ENCODE measurements at regions not wholly inside any gene's neighbourhood (a gene's known extent, or its start where the extent isn't known, plus 50 kb on each side); places are given as distances from the start of the nearest gene placed in this dataset.

DNA sequence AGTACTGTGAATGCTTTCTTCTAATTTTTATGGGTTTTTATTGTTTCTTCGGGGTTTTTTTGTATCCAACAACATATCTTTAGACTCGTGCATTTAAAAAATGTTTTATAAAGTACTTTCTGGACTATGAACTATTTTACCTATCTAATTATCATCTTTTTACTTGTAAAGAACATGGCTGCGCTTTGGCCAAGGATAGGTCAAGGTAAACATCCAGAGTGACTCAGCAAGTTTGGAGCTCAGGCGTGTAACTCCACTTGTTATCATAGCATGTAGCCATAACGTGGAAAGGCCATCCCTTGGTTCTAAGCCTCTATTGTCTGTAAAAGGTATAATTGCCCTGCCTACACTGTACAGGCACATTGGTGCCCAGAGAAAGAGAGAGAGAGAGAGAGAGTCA lies 818.0 kb upstream of the GOT2 start:
- TF ChIP-seq TCF7L2 (IDR thresholded peaks at IDR 0.05; ENCODE audit: low read depth, low read length) (no peak), POLR2AphosphoS5 (IDR thresholded peaks at IDR 0.05; ENCODE audit: low read depth, low read length) (no peak)
- TF ChIP-seq, protein P1, sequence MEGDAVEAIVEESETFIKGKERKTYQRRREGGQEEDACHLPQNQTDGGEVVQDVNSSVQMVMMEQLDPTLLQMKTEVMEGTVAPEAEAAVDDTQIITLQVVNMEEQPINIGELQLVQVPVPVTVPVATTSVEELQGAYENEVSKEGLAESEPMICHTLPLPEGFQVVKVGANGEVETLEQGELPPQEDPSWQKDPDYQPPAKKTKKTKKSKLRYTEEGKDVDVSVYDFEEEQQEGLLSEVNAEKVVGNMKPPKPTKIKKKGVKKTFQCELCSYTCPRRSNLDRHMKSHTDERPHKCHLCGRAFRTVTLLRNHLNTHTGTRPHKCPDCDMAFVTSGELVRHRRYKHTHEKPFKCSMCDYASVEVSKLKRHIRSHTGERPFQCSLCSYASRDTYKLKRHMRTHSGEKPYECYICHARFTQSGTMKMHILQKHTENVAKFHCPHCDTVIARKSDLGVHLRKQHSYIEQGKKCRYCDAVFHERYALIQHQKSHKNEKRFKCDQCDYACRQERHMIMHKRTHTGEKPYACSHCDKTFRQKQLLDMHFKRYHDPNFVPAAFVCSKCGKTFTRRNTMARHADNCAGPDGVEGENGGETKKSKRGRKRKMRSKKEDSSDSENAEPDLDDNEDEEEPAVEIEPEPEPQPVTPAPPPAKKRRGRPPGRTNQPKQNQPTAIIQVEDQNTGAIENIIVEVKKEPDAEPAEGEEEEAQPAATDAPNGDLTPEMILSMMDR (IDR thresholded peaks at IDR 0.05) = no peak
- TF ChIP-seq, protein P2, sequence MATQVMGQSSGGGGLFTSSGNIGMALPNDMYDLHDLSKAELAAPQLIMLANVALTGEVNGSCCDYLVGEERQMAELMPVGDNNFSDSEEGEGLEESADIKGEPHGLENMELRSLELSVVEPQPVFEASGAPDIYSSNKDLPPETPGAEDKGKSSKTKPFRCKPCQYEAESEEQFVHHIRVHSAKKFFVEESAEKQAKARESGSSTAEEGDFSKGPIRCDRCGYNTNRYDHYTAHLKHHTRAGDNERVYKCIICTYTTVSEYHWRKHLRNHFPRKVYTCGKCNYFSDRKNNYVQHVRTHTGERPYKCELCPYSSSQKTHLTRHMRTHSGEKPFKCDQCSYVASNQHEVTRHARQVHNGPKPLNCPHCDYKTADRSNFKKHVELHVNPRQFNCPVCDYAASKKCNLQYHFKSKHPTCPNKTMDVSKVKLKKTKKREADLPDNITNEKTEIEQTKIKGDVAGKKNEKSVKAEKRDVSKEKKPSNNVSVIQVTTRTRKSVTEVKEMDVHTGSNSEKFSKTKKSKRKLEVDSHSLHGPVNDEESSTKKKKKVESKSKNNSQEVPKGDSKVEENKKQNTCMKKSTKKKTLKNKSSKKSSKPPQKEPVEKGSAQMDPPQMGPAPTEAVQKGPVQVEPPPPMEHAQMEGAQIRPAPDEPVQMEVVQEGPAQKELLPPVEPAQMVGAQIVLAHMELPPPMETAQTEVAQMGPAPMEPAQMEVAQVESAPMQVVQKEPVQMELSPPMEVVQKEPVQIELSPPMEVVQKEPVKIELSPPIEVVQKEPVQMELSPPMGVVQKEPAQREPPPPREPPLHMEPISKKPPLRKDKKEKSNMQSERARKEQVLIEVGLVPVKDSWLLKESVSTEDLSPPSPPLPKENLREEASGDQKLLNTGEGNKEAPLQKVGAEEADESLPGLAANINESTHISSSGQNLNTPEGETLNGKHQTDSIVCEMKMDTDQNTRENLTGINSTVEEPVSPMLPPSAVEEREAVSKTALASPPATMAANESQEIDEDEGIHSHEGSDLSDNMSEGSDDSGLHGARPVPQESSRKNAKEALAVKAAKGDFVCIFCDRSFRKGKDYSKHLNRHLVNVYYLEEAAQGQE (IDR thresholded peaks at IDR 0.05; ENCODE audit: insufficient read depth in 1 of 2, low read depth in 2 of 2, low read length in 1 of 2) = no peak

Data from Panc1 (cell line).